ENCODE measurements at regions not wholly inside any gene's neighbourhood (a gene's known extent, or its start where the extent isn't known, plus 50 kb on each side); places are given as distances from the start of the nearest gene placed in this dataset.
A peak's percentile ranks its signal among the peaks of the same experiment; 100 is the strongest.

DNA sequence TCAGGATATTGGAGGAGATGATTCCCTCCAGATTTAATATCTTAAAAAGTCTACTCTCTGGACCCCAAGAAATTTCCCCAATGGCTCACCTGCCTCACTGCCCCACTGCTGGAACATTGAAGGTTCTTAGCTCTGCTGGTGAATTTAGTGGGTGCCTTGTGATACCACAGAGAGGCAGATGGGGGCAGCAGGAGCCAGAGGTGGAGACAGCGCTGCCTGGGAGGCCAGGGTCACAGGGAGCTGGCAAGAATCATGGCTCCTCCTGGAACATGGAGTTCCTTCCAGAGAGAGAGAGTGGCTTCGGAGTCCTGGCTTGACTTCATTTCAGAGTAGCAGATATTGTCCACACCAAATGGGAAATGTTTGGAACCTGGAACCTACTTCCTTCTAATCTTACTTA is 263.5 kb upstream of the CFAP20DC start:
- in situ Hi-C loops (cut with MboI; ENCODE audit: low pct_unique_long_range_greater_than_20kb, low sequenced_read_pairs, unreplicated experiment) = no loop called here
- peak; percentile 34 for DNase-seq (ENCODE audit: low spot score)
- TF ChIP-seq, protein P1, sequence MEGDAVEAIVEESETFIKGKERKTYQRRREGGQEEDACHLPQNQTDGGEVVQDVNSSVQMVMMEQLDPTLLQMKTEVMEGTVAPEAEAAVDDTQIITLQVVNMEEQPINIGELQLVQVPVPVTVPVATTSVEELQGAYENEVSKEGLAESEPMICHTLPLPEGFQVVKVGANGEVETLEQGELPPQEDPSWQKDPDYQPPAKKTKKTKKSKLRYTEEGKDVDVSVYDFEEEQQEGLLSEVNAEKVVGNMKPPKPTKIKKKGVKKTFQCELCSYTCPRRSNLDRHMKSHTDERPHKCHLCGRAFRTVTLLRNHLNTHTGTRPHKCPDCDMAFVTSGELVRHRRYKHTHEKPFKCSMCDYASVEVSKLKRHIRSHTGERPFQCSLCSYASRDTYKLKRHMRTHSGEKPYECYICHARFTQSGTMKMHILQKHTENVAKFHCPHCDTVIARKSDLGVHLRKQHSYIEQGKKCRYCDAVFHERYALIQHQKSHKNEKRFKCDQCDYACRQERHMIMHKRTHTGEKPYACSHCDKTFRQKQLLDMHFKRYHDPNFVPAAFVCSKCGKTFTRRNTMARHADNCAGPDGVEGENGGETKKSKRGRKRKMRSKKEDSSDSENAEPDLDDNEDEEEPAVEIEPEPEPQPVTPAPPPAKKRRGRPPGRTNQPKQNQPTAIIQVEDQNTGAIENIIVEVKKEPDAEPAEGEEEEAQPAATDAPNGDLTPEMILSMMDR (IDR thresholded peaks at IDR 0.05; ENCODE audit: extremely low read depth, insufficient read depth, missing control alignments) = peak; percentile 87

DNA sequence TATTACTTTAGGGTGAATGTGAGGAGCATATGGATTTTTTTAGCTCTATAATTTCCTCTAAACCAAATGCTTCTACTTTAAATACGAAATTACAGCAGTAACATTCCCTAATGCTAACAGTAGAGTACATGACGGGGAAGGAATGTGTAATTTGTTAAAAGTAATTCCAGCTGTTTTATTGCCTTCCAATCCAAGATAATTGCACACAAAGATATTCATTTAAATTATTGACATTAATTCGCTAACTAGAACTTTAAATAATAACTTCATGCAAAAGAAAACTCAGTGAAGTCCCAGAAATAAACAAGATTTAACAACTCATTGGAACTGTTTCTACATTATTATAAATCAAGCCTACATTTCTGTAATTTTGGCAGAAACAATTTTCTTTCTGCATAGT is 261.4 kb upstream of the CFAP20DC start:
- in situ Hi-C loops (cut with MboI; ENCODE audit: low pct_unique_long_range_greater_than_20kb, low sequenced_read_pairs, unreplicated experiment) = no loop called here
- no peak for DNase-seq (ENCODE audit: low spot score)
- TF ChIP-seq, protein P1 (IDR thresholded peaks at IDR 0.05; ENCODE audit: extremely low read depth, insufficient read depth, missing control alignments) = no peak

DNA sequence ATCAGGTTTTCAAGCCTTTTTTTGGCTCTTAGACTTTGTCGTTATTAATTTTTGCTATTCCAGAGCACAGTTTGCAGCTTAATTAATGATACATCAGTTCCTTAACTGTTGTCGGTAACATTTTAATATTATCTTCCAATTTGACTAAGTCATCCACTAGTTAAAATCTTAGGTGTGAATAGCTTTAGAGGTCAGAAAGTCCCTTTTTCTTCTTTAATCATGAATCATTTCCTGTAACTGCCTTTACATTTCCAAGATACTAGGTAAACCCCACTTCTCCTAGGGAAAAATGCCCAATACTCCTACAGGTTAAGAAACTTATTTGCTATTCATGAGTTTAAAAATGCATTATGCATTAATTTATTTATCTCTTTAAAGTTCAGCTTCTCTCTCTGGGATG is 260.9 kb upstream of the CFAP20DC start:
- DNase-seq (ENCODE audit: low spot score) = no peak
- TF ChIP-seq, protein P1 (IDR thresholded peaks at IDR 0.05; ENCODE audit: extremely low read depth, insufficient read depth, missing control alignments) = no peak
- in situ Hi-C loops (cut with MboI; ENCODE audit: low pct_unique_long_range_greater_than_20kb, low sequenced_read_pairs, unreplicated experiment) = no loop called here

DNA sequence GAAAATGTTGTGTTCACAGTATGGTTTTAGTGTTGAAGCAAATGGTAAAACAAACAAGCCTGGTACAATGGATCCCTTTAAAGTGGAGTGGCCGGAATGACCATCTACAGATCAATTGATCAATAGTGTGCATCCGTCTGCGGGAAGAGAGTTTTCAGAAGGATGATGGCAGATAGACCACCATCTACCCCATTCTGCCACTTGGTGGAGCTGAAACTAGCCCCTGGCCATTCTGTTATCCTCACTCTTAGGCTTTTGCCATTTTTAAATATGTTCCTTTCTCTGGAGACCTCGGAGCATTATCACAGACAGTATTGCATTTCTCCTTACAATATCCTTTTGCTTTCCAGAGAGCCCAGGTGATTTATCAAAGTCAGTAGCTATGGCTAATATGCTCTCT is 258.9 kb upstream of the CFAP20DC start:
- in situ Hi-C loops (cut with MboI; ENCODE audit: low pct_unique_long_range_greater_than_20kb, low sequenced_read_pairs, unreplicated experiment) = no loop called here
- DNase-seq (ENCODE audit: low spot score) = no peak
- TF ChIP-seq, protein P1 (IDR thresholded peaks at IDR 0.05; ENCODE audit: extremely low read depth, insufficient read depth, missing control alignments) = no peak

DNA sequence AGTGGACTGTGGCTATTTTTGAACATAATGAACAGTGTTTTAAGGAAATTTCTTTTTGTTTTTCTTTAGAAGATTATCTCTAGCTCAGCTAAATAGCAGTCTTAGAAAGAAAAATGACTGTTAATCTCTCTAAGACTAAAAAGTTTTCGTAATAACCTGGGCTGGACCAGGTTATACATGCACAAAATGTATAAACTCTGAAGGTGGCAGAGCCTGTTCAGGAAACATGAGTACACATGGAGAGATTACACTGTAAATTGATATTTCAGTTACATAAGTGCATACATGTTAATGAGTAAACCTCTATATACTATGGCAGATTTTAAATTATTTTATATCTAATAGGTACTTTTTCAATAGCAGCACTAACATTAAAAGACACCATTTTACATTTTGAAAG is 258.2 kb upstream of the CFAP20DC start:
- in situ Hi-C loops (cut with MboI; ENCODE audit: low pct_unique_long_range_greater_than_20kb, low sequenced_read_pairs, unreplicated experiment) = no loop called here
- no peak for DNase-seq (ENCODE audit: low spot score)
- TF ChIP-seq, protein P1 (IDR thresholded peaks at IDR 0.05; ENCODE audit: extremely low read depth, insufficient read depth, missing control alignments) = no peak

DNA sequence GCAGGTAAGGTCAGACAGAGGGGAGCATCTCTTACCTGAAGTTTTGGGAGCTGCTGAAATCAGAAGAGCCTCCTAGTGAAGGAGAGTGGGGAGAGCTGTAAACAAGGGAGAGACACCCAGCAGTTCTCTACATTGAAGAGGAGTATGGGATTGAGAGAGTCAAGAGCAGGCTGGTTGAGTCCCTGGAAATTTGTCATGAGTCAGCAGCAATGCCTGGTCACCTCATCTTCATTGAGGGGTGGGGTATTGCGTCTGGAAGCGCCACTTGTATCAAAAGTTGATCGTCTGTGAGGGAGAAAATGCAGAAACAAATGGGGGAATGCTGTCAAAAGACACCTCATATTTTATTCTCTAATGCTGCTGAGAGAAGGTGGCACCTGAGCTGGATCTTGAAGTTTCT is 256.6 kb upstream of the CFAP20DC start:
- TF ChIP-seq, protein P1 (IDR thresholded peaks at IDR 0.05; ENCODE audit: extremely low read depth, insufficient read depth, missing control alignments) = no peak
- in situ Hi-C loops (cut with MboI; ENCODE audit: low pct_unique_long_range_greater_than_20kb, low sequenced_read_pairs, unreplicated experiment) = no loop called here

DNA sequence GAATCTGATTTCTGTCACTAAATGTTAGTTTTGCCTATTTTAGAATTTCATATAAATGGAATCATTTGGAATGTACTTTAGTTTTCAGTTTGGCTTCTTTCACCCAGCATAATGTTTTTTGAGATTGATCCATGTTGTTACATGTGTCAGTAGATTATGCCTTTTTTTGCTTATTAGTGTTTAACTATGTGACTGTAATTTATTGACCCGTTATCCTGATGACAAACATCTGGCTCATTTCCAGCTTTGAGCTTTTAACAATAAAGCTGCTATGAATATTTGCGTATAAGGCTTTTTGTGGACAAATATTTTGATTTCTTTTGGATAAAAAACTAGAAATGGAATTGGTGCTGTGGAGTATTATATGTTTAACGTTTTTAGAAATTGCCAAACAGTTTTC is 254.5 kb upstream of the CFAP20DC start:
- no peak for DNase-seq (ENCODE audit: low spot score)
- in situ Hi-C loops (cut with MboI; ENCODE audit: low pct_unique_long_range_greater_than_20kb, low sequenced_read_pairs, unreplicated experiment) = no loop called here
- TF ChIP-seq, protein P1 (IDR thresholded peaks at IDR 0.05; ENCODE audit: extremely low read depth, insufficient read depth, missing control alignments) = no peak

More for the DNA sequence above, 256.6 kb upstream of the CFAP20DC start:
- no peak for DNase-seq (ENCODE audit: low spot score)

Measured in GM13977 (cell line).